ENCODE measurements at regions not wholly inside any gene's neighbourhood (a gene's known extent, or its start where the extent isn't known, plus 50 kb on each side); places are given as distances from the start of the nearest gene placed in this dataset.

- Mint-ChIP-seq H3K9me3 (no peaks in the 10 kb centered on the region), H3K27ac (no peak overlapping the region), H3K4me3 (no peak overlapping the region), H3K4me1 (no peaks in the 10 kb centered on the region), H3K27me3 (peaks cover 26% of the 10 kb centered on the region), H3K36me3 (no peaks in the 10 kb centered on the region)
- DNase-seq: no peak
Measured at GRCh38 chr14:30484201-30484600, 74.8 kb upstream of the G2E3 start.

GRCh38 chr14:30484976-30485375 is 74.0 kb upstream of the G2E3 start:
- DNase-seq: no peak
- H3K27me3 Mint-ChIP-seq: peaks cover 26% of the 10 kb centered on the region
- no peaks in the 10 kb centered on the region for H3K36me3 Mint-ChIP-seq
- H3K4me1 Mint-ChIP-seq: no peaks in the 10 kb centered on the region
- no peaks in the 10 kb centered on the region for H3K9me3 Mint-ChIP-seq
- no peak overlapping the region for H3K27ac Mint-ChIP-seq
- H3K4me3 Mint-ChIP-seq: no peak overlapping the region

GRCh38 chr14:30496852-30497251 is 62.1 kb upstream of the G2E3 start:
- Mint-ChIP-seq H3K4me1 (no peaks in the 10 kb centered on the region), H3K4me3 (no peak overlapping the region), H3K36me3 (no peaks in the 10 kb centered on the region), H3K27me3 (no peaks in the 10 kb centered on the region), H3K27ac (no peak overlapping the region), H3K9me3 (no peaks in the 10 kb centered on the region)
- no peak for DNase-seq

- no peaks in the 10 kb centered on the region for H3K9me3 Mint-ChIP-seq
- no peaks in the 10 kb centered on the region for H3K4me1 Mint-ChIP-seq
- no peaks in the 10 kb centered on the region for H3K36me3 Mint-ChIP-seq
- H3K27me3 Mint-ChIP-seq: no peaks in the 10 kb centered on the region
- DNase-seq: no peak
- no peak overlapping the region for H3K4me3 Mint-ChIP-seq
- no peak overlapping the region for H3K27ac Mint-ChIP-seq
Measured at GRCh38 chr14:30499358-30499757, 59.6 kb upstream of the G2E3 start.

GRCh38 chr14:30500222-30500621 is 58.7 kb upstream of the G2E3 start:
- Mint-ChIP-seq H3K4me1 (no peaks in the 10 kb centered on the region), H3K9me3 (no peaks in the 10 kb centered on the region), H3K27me3 (no peaks in the 10 kb centered on the region), H3K4me3 (no peak overlapping the region), H3K27ac (no peak overlapping the region), H3K36me3 (no peaks in the 10 kb centered on the region)
- no peak for DNase-seq

- no peak overlapping the region for H3K27ac Mint-ChIP-seq
- no peak overlapping the region for H3K4me3 Mint-ChIP-seq
- H3K27me3 Mint-ChIP-seq: peaks cover 19% of the 10 kb centered on the region
- no peaks in the 10 kb centered on the region for H3K36me3 Mint-ChIP-seq
- H3K4me1 Mint-ChIP-seq: no peaks in the 10 kb centered on the region
- DNase-seq: no peak
- peaks cover 1% of the 10 kb centered on the region for H3K9me3 Mint-ChIP-seq
Measured at GRCh38 chr14:30507209-30507608, 51.7 kb upstream of the G2E3 start.

Data from activated naive CD8-positive, alpha-beta T cell treated with anti-CD3 and anti-CD28 coated beads for 36 hours (primary cell).